ENCODE measurements at regions not wholly inside any gene's neighbourhood (a gene's known extent, or its start where the extent isn't known, plus 50 kb on each side); places are given as distances from the start of the nearest gene placed in this dataset.
"Not testable (repeated sequence)": the region's sequence is repeated elsewhere in the genome, so short reads cannot be mapped to it uniquely, and the experiment has no call there.

- DNase-seq, result no peak
These were observed 995.7 kb downstream of the CDH18 start for GRCh38 chr5:18992264-18992663.

GRCh38 chr5:18999478-18999877, 988.5 kb downstream of the CDH18 start:
- no peak for DNase-seq

- DNase-seq, result no peak
These were observed 986.9 kb downstream of the CDH18 start for GRCh38 chr5:19001054-19001453.

GRCh38 chr5:19001539-19001938, 986.5 kb downstream of the CDH18 start:
- DNase-seq, result no peak

- DNase-seq, result no peak
These were observed 985.9 kb downstream of the CDH18 start for GRCh38 chr5:19002111-19002510.

GRCh38 chr5:19018822-19019221, 969.2 kb downstream of the CDH18 start:
- DNase-seq, result no peak

- no peak for DNase-seq
These were observed 956.5 kb downstream of the CDH18 start for GRCh38 chr5:19031491-19031890.

- no peak for DNase-seq
These were observed 952.2 kb downstream of the CDH18 start for GRCh38 chr5:19035816-19036215.

- DNase-seq, result no peak
These were observed 945.9 kb downstream of the CDH18 start for GRCh38 chr5:19042106-19042505.

- no peak for DNase-seq
These were observed 943.7 kb downstream of the CDH18 start for GRCh38 chr5:19044311-19044710.

- DNase-seq, result no peak
These were observed 942.9 kb downstream of the CDH18 start for GRCh38 chr5:19044931-19045695.

GRCh38 chr5:19047277-19047676, 940.7 kb downstream of the CDH18 start:
- DNase-seq, result no peak

GRCh38 chr5:19048726-19049125, 939.3 kb downstream of the CDH18 start:
- DNase-seq, result no peak

GRCh38 chr5:19058216-19058615, 929.8 kb downstream of the CDH18 start:
- no peak for DNase-seq

- no peak for DNase-seq
These were observed 923.9 kb downstream of the CDH18 start for GRCh38 chr5:19064094-19064493.

GRCh38 chr5:19067741-19068140, 920.3 kb downstream of the CDH18 start:
- DNase-seq, result no peak

- no peak for DNase-seq
These were observed 889.6 kb downstream of the CDH18 start for GRCh38 chr5:19098434-19098833.

- DNase-seq, result no peak
These were observed 888.8 kb downstream of the CDH18 start for GRCh38 chr5:19099195-19099594.

GRCh38 chr5:19104948-19105347, 883.1 kb downstream of the CDH18 start:
- DNase-seq, result no peak

- DNase-seq, result no peak
These were observed 865.1 kb downstream of the CDH18 start for GRCh38 chr5:19122923-19123322.

GRCh38 chr5:19125956-19126713, 861.9 kb downstream of the CDH18 start:
- DNase-seq, result no peak

- no peak for DNase-seq
These were observed 847.7 kb downstream of the CDH18 start for GRCh38 chr5:19140276-19140675.

- DNase-seq, result not testable (repeated sequence)
These were observed 846.0 kb downstream of the CDH18 start for GRCh38 chr5:19141937-19142524.

All from DMS79 treated with DMSO at 0.1 percent for 48 hours (cell line).